ENCODE measurements at regions not wholly inside any gene's neighbourhood (a gene's known extent, or its start where the extent isn't known, plus 50 kb on each side); places are given as distances from the start of the nearest gene placed in this dataset.
"Not testable (repeated sequence)": the region's sequence is repeated elsewhere in the genome, so short reads cannot be mapped to it uniquely, and the experiment has no call there.

DNA sequence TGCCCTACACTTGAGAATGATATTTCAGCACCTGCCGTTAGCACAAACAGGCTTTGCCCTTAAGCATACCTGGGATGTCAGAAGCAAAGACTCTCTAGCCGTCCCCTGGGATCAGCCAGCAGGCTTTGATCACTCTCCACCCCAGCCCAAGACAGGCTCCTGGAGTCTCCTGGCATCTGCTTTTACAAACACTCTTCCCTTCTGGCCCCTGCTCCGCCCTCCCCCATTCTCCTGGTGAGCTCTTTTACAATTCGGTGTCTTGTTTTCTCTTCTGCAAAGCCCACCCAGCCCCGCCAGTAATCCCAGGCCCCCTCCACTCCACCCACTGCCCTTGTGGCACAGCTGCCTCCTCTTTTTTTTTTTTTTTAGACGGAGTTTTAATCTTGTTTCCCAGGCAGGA, 50.4 kb downstream of the KATNIP start:
- DNase-seq = peak; percentile 64

DNA sequence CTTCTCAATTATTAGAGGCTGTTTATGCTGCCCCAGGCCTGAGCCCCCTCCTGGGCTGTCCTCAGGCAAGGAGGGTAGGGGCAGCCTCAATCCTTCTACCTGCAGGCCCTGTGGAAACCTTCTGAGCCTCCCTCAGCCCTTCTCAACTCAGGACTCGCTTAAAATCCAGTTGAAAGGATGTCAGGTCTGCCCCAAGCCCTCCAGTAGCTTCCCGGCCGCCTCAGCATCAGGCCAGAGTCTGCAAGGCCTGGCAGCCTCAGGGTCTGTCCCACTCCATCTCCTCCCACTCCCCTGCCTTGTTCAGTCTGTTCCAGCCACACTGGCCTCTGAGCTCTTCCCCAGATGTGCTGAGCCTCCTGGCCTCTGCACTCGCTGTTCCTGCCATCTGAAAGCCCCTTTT, 52.2 kb downstream of the KATNIP start:
- DNase-seq = no peak

DNA sequence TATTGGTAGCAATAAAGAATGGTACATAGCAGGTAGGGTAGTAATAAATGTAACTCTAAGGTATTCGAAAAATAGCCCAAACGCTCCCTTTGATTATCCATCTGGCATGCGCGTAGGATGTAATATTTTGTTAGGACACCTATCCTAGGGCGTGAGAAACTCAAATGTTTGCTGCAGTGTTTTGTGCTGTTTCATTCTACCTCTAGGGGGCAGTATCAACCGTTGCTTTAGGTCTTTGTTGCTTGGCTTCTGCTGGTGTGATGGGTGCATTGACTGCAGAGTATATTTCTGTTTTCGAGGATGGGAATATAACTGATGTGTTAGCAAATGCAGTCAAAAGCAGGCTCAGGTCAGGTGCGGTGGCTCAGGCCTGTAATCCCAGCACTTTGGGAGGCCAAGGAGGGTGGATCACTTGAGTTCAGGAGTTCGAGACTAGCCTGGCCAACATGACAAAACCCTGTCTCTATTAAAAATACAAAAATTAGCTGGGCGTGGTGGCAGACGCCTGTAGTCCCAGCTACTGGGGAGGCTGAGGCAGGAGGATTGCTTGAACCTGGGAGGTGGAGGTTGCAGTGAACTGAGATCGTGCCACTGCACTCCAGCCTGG, 55.7 kb downstream of the KATNIP start:
- not testable (repeated sequence) for DNase-seq

DNA sequence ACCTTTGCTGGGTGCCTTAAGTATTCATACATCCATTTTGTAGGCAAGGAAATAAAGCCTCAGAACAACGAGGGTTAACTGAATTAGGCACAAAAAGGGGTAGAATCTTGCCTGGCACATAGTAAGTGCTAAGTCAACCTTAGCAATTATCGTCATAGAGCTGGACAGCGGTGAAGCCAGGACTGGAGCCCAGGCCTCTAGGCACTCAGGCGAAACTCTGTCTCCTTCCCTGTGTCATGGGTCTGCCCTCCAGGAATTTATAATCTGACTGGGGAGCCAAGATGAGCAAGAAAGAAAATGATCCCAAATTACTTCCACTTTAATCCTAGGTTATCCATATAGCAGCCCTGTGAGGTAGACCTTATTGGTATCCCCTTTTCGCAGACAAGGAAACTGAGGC, 61.4 kb downstream of the KATNIP start:
- DNase-seq = no peak

DNA sequence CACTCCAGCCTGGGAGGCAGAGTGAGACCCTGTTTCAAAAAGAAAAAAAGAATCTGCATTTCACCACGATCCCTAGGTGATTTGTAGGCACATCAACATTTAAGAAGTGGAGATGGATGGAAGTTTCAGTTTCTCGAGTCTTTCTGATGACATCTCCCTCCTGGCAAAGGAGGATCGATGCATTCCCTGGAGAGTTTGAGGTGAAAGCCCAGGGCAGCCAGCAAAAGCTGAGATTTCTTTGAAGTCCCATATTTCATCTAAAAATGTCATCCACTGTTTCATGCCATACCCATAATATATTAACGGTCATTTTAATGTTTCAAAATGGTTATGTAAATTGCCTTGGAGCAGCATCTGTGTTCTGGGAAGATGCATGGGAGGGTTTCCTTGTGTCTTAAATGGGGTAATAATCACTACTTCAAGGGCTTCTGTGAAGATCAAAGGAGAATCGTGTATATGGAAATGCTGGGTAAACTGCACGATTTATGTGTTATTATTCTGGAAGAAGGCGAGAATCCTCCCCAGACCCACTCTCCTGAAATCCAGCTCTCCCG, 63.4 kb downstream of the KATNIP start:
- no peak for DNase-seq

DNA sequence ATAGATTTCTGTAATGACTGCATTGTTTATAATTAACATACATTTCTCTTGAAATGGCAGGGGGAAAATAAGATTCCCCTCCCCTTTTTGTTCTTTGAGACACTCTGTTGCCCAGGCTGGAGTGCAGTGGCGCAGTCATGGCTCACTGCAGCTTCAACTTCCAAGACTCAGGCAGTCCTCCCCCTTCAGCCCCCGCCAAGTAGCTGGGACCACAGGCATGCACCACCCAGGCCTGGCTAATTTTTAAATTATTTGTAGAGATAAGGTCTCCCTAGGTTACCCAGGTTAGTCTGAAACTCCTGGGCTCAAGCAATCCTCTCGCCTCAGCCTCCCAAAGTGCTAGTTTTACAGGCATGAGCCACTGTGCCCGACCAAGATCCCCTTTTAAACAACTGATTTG, 67.7 kb downstream of the KATNIP start:
- DNase-seq = no peak

DNA sequence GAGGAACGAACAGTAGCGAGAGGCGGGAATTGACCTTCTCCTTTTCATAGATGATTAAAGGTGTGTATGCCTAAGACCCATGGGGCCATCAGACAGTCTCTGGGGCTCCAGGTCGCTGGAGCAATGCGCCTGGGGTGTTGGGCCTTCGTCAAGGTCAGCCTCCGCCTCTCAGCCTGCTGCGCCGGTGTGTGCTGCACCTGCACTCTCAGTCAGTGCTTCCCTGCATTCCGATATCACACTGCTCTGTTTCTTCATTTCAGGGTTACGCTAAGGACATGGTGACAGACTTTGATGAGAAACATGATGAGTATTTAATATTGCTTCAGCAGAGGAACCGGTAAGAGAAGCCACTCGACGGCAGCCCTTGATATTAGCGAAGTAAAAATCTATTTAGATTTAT, 68.2 kb downstream of the KATNIP start:
- no peak for DNase-seq

DNA sequence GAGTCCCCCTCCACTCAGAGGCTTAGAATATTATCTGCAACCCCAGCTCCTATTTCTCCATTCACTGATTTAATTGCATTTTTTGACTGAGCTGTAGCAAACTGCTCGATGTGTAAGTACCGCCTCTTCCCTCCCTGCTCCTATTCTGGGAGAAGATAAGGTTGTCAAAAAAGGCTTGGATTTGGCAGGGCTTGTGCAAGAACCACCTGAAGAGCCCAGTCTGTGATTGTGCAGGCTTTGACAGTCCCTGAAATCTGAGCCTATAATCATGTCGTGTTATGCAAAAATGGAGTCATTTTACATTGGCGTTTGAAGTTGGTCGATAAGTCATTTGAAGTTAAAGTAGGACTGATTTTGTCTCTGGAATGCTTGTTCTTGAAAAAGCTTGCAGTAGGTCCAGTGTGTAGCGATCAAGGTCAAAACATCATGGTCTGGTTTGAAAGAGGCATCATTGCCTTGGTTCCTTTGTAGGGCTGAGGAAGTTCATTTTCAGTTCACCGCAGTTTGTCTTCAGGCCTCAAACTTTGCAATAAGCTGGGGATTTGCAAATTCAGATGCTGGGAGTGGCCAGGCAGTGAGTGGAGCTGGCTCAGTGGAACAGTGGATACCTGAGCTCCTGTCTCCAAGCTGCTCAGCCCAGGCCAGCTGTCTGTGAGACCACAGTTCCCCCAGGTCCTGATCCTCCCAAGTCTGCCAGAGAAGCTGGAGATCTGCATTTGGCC, 68.8 kb downstream of the KATNIP start:
- no peak for DNase-seq

DNA sequence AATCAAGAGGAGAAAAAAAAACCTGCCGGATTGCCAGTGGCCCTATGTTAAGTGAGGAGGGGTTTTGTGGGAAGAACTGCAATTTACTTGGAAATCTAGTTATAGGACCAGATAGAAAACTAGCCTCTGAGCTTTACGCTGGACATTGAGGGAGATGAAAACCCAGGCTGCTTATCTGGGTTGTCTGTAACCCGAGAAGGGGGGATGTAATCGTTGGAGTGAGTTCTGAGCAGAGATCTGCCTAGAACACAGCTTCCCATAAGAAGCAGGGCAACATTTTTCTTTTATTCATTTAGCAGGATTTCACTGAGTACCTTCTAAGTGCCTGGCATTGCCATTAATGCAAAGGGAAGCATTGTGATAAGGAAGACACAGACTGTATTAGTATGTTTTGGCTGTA, 70.6 kb downstream of the KATNIP start:
- DNase-seq = no peak

DNA sequence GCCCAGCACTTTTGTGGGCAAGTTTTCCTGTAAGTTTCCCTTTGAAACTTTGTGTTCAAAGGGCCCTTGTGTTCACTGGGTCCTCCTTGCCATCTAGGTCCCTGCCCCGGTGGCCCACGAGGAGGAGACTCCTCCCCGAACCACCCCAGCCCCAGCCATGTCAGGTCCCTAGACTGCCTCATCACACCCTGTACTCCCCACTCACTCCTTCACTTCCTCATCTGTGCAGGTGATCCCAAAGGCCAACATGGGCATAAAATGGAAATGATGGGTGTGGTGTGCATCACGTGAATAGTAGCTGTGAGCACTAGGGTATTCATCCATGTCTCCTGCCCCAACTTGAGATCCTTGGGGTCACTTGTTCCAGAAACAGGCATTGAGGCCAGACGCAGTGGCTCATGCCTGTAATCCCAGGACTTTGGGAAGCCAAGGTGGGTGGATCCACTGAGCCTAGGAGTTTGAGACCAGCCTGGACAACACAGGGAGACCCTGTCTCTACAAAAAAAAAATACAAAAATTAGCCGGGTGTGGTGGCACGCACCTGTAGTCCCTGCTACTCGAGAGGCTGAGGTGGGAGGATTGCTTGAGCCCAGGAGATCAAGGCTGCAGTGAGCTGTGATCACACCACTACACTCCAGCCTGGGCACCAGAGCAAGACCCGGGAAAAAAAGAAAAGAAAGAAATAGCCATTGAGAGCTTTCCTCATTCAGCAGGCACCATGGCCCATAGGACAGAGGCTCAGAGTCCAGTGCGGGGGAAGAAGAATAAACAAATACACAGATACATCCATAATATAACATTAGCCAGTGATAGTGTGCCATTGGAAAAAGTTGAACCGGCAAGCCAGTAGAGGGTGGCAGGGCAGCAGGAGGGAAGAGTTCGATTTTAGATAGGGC, 74.5 kb downstream of the KATNIP start:
- no peak for DNase-seq

DNA sequence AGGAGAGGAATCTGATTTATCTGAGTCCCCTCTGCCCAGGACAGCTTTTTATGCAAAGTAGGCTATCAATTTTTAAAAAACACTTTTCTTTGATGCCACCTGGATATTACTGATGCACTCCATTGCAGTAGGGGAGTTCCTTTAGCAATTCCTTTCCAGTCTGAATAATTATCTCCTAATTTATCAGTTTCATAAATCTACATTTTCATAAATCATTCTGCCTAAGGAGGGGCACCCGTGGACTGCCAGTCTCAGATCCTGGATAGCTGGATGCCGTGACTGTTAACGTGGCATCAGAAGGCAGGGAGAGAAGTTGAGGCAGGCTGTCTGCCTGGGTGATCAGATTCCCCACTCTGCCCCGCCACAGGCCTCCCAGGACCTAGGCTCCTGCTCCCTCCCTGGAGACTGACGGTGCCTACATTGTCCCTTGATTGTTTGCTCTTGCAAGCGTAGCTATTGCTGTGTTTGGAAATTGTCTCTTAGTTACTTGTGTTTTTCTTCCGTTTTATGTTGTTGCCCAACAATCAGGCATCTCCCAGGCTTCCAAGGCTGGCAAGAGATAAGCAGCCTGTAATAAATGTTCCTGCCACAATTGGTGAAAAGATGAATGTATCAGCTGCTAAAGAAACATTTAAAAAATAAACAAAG, 75.2 kb downstream of the KATNIP start:
- DNase-seq = no peak

DNA sequence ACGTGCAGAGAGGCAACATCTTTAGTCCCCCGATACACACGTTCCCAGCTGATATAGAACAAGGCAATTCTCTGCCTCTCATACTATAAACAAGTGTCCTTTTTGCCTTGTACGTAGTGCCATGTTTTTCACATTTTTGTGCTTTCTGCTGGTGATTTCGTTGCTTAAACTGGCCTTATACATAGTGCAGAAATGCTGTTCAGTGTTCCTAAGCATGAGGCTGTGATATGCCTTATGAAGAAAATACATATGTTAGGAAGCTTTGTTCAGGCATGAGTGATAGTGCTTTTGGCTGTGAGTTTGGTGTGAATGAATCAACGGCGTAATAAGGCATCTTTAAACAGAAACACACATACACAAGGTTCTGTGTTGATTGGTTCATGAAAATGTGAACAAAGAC, 77.2 kb downstream of the KATNIP start:
- DNase-seq = no peak

DNA sequence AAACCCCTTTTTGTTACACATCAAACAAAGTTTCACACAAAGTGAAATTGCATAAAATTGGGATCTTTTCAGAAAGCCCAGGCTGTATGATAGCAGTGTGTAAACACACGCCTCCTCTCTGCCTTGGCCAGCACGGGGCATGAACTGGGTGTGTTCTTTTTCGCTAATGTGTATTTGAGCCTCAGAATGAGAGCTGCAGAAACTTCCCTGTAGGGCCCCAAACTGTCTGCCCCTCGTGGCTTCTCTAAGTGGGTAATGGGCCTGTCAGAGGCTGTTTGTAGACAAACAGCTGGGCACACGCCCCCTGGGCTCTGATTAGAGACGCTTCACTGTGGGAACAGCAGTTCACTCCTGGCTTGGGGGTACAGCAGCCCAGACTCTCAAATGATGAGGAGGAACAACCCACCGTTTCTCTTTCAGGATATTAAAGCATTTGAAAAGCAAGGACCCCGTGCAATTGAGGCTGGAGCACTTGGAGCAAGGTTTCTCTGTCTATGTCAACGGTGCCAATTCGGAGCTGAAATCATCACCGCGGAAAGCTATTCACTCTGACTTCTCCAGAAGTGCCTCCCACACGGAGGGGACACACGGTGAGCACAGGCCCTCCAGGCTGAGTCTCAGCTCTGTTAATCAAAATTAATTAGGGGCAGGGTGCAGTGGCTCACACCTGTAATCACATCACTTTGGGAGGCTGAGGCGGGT, 78.4 kb downstream of the KATNIP start:
- DNase-seq = no peak

DNA sequence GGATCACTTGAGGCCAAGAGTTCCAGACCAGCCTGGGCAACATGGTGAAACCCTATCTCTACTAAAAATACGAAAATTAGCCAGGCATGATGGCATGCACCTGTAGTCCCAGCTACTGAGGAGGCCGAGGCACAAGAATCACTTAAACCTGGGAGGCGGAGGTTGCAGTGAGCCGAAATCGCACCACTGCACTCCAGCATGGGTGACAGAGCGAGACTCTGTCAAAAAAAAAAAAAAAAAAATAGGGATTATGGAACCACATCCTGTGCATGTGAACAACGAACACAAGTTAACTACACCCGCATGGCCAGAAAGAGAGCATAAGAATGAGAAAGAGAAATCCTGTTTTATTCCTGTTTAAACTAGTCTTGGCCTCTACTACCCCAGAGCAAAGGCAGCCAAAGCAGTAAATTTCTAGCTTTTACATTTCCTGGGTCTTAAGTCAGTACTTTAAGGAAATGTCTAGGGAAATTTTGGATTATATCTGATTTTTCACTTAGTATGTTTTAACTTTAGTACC, 79.1 kb downstream of the KATNIP start:
- not testable (repeated sequence) for DNase-seq

DNA sequence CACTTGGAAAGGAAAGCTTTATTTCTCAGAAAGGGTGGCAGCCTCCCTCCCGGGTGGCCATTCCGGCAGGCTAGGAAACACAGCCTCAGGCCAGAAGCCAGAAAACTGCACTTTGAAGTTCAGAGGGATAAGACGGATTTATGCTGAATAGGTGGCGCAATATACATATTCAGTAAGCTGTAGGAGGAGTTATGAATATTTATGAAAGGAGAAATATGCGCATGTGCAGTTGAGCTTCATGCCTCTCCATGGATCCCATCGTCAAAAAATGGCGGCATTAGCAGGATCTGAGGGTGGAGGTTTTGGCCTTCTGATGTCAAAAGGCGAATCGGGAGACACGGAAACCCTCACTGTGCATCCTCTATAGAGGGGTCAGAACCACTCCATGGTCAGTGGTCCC, 82.3 kb downstream of the KATNIP start:
- DNase-seq = no peak

DNA sequence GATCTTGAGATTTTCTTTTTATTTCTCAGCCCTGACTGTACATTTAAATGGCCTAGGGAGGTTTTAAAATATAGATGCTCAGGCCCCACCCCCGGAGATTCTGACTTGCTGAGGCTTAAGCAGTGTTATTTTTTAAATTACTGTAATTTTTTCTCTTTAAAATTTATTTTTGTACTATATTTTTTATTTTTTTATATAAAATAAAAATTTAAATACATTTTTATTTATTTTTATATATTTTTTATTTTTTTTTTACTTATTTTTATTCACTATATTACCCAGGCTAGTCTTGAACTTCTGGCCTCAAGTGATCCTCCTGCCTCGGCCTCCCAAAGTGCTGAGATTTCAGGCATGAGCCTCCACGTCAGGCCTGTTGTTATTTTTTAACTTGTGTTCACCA, 83.3 kb downstream of the KATNIP start:
- no peak for DNase-seq

DNA sequence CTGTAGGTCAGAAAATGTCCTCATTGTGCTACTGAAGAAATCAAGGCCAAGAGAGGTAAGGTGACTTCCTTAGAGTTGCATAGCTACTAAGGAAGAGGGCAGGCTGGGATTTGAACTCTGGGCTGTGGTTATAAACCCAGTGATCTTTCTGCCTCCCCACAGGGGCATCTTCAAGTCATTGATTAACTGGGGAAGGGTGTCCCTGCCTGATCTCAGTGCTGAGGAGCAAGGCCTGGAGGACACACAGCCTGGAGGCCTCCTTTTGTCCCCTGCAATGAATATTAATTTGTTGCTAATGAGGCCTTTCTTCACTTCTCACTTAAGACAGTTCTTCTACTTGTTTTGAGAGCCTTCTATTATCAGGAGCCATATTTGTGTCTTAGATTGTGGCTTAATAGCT, 83.8 kb downstream of the KATNIP start:
- no peak for DNase-seq

DNA sequence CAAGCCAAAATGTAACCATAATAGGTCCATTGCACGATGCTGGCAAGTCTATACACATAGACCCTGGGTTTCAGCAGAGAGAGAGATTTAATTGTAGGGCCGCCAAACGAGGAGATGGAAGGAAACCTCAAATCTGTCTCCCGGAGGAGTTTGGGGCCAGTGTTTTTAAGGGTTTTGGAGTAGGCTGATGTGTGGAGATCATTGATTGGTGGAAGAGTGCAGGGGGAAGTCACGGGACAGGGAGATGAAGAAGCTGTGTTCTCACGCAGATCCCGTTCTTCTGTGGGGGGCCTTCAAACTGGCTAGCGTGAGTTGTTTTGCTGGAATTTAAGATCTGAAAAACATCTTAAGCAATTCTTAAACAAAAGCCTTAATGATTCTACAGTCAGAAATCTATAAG, 84.8 kb downstream of the KATNIP start:
- no peak for DNase-seq

DNA sequence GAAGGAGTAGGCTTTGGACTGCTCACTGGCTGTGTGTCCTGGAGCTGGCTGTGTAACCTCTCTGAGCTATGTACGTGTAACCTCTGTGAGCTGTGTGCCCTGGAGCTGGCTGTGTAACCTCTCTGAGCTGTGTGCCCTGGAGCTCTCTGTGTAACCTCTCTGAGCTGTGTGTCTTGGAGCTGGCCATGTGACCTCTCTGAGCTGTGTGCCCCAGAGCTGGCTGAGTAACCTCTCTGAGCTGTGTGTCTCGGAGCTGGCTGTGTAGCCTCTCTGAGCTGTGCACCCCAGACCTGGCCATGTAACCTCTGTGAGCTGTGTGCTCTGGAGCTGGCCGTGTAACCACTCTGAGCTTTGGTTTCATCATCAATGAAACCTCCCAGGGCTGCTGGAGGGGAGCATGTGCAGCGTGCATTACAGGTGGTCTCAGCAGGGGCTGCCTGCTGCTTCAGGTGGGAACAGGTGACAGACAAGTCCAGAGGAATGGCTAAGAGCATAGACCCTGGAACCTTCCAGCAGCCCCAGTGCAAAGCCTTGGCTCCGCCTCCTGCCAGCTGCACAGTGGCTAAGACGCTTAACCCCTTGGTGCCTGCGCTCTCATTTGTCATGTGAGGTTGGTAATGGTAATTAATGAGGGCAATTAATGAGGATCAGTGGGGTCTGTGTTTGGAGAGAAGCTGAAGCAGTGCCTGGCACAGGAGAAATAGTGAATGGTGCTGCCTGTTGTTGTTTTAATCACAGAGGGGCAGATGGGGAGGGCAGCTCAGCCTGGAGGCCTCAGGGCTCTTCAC, 86.7 kb downstream of the KATNIP start:
- DNase-seq = no peak

DNA sequence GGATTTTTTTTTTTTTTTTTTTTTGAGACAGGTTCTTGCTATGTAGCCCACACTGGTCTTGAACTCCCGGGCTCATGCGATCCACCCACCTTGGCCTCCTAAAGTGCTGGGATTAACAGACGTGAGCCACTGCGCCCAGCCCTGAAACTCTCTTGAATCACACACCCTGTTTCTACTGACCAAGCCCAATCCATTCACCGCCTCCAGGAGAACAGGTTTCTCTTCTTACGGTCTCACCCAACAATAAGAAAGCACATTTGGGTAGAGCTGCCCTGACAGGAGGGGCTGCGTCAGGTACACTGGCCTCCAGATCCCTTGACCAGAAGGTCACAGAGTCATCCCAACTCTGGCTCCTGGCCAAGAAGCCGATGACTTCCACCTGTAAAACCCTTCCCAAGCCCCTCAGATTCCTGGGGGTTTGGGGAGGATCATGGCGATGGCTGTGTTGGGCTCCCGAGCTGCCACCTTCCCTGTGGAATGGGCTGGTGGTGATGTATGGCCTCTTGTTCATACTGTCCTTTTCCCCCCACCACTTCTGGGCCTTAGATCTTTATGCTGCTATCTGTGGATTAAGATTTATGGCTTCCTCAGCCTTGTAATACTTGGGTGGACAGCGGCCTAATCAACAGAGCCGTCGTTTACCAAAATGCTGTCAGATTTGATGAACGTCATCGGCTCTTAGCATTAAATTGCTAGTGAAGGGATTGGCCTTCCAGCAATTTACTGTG, 89.1 kb downstream of the KATNIP start:
- no peak for DNase-seq

Data from islet precursor cell (in vitro differentiated cells).